Liver (tissue), 3 donors: ENCODE measurements at regions not wholly inside any gene's neighbourhood (a gene's known extent, or its start where the extent isn't known, plus 50 kb on each side); places are given as distances from the start of the nearest gene placed in this dataset.

Experiments used
- GABPA ChIP-seq, 2 donors: IDR thresholded peaks in 1 of 2; conservative IDR thresholded peaks in 1 of 2; 2 replicates each; pipeline ENCODE4 v1.6.1; 2016; ENCODE audit warnings: antibody characterized with exemption in 2 of 2, mild to moderate bottlenecking in 1 of 2, moderate library complexity in 1 of 2
- HNF4G ChIP-seq: IDR thresholded peaks from 2 replicates; pipeline ENCODE4 v1.6.1; 2016; ENCODE audit warnings: antibody characterized with exemption
- JUND ChIP-seq, 2 donors: IDR thresholded peaks; 2 replicates each; pipeline ENCODE4 v1.6.1; 2016; ENCODE audit warnings: antibody characterized with exemption in 2 of 2
- RAD21 ChIP-seq, 2 donors: IDR thresholded peaks; 2 replicates each; pipeline ENCODE4 v1.6.1; 2016; ENCODE audit warnings: antibody characterized with exemption in 2 of 2, mild to moderate bottlenecking in 2 of 2
- SP1 ChIP-seq: IDR thresholded peaks from 2 replicates; pipeline ENCODE4 v1.6.1; 2018; ENCODE audit warnings: antibody characterized with exemption, mild to moderate bottlenecking
- TAF1 ChIP-seq: conservative IDR thresholded peaks from 2 replicates; pipeline ENCODE4 v1.6.1; 2016; ENCODE audit warnings: antibody characterized with exemption, mild to moderate bottlenecking
- YY1 ChIP-seq: IDR thresholded peaks from 2 replicates; pipeline ENCODE4 v1.6.1; 2016; ENCODE audit warnings: antibody characterized with exemption, mild to moderate bottlenecking
- TF ChIP-seq, protein P1 (sequence below): fragments of 150-350 bp; IDR thresholded peaks from 2 replicates; pipeline ENCODE4 v1.5.1; 2017; ENCODE audit warnings: improper control_type of control experiment, low read depth, low read length; ENCODE audit not compliant: missing input control
- TF ChIP-seq, protein P2 (sequence below): IDR thresholded peaks from 2 replicates; pipeline ENCODE4 v1.6.1; 2016; ENCODE audit warnings: antibody characterized with exemption
- TF ChIP-seq, protein P3 (sequence below): IDR thresholded peaks from 2 replicates; pipeline ENCODE4 v1.6.1; 2016; ENCODE audit warnings: antibody characterized with exemption, mild to moderate bottlenecking
- donor health status: healthy.
- donor health status: healthy.

DNA sequence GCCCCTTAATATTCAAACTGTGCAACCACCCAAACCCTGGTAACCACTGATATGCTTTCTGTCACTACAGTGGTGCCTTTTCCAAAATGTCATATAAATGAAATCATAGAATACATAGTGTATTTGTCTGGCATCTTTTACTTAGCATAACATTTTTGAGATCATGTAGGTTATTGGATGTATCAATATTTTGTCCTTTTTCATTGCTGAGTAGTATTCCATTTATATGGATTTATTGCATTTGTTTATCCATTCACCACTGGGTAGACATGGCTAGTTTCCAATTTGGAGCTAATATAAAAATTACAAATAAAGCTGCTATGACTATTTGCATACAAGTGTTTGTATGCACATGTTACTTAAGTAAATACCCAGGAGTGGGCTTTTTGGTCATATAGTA is 121.6 kb downstream of the TMEM144 start:
- TF ChIP-seq SP1 (no peak), GABPA (IDR thresholded peaks at IDR 0.05 in 1 of 2, conservative IDR thresholded peaks at IDR 0.05 in 1 of 2) (no peak), YY1 (no peak), RAD21 (IDR thresholded peaks at IDR 0.05) (no peak), TAF1 (no peak), HNF4G (no peak), JUND (IDR thresholded peaks at IDR 0.05) (no peak)
- TF ChIP-seq, protein P1, sequence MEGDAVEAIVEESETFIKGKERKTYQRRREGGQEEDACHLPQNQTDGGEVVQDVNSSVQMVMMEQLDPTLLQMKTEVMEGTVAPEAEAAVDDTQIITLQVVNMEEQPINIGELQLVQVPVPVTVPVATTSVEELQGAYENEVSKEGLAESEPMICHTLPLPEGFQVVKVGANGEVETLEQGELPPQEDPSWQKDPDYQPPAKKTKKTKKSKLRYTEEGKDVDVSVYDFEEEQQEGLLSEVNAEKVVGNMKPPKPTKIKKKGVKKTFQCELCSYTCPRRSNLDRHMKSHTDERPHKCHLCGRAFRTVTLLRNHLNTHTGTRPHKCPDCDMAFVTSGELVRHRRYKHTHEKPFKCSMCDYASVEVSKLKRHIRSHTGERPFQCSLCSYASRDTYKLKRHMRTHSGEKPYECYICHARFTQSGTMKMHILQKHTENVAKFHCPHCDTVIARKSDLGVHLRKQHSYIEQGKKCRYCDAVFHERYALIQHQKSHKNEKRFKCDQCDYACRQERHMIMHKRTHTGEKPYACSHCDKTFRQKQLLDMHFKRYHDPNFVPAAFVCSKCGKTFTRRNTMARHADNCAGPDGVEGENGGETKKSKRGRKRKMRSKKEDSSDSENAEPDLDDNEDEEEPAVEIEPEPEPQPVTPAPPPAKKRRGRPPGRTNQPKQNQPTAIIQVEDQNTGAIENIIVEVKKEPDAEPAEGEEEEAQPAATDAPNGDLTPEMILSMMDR, result no peak
- TF ChIP-seq, protein P2, sequence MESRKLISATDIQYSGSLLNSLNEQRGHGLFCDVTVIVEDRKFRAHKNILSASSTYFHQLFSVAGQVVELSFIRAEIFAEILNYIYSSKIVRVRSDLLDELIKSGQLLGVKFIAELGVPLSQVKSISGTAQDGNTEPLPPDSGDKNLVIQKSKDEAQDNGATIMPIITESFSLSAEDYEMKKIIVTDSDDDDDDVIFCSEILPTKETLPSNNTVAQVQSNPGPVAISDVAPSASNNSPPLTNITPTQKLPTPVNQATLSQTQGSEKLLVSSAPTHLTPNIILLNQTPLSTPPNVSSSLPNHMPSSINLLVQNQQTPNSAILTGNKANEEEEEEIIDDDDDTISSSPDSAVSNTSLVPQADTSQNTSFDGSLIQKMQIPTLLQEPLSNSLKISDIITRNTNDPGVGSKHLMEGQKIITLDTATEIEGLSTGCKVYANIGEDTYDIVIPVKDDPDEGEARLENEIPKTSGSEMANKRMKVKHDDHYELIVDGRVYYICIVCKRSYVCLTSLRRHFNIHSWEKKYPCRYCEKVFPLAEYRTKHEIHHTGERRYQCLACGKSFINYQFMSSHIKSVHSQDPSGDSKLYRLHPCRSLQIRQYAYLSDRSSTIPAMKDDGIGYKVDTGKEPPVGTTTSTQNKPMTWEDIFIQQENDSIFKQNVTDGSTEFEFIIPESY, result no peak
- TF ChIP-seq, protein P3, sequence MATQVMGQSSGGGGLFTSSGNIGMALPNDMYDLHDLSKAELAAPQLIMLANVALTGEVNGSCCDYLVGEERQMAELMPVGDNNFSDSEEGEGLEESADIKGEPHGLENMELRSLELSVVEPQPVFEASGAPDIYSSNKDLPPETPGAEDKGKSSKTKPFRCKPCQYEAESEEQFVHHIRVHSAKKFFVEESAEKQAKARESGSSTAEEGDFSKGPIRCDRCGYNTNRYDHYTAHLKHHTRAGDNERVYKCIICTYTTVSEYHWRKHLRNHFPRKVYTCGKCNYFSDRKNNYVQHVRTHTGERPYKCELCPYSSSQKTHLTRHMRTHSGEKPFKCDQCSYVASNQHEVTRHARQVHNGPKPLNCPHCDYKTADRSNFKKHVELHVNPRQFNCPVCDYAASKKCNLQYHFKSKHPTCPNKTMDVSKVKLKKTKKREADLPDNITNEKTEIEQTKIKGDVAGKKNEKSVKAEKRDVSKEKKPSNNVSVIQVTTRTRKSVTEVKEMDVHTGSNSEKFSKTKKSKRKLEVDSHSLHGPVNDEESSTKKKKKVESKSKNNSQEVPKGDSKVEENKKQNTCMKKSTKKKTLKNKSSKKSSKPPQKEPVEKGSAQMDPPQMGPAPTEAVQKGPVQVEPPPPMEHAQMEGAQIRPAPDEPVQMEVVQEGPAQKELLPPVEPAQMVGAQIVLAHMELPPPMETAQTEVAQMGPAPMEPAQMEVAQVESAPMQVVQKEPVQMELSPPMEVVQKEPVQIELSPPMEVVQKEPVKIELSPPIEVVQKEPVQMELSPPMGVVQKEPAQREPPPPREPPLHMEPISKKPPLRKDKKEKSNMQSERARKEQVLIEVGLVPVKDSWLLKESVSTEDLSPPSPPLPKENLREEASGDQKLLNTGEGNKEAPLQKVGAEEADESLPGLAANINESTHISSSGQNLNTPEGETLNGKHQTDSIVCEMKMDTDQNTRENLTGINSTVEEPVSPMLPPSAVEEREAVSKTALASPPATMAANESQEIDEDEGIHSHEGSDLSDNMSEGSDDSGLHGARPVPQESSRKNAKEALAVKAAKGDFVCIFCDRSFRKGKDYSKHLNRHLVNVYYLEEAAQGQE, result no peak
